Activated CD8-positive, alpha-beta T cell treated with anti-CD3 and anti-CD28 coated beads for 36 hours (primary cell): ENCODE measurements at regions not wholly inside any gene's neighbourhood (a gene's known extent, or its start where the extent isn't known, plus 50 kb on each side); places are given as distances from the start of the nearest gene placed in this dataset.

Experiments
- ATAC-seq: fragments of 200-7000 bp; cut with Tn5 transposase; one replicate; pipeline ENCODE4 v1.10.0; 2021; ENCODE audit warnings: mild to moderate bottlenecking, moderate library complexity
- CTCF ChIA-PET: fragments of 350-600 bp; sonication (Branson Sonifier 250); formaldehyde crosslinking; loops from one replicate; lab custom pipeline; 2021; ENCODE audit warnings: antibody characterized with exemption; lab: Charles Lee
- POLR2A ChIA-PET: fragments of 350-600 bp; sonication (Branson Sonifier 250); formaldehyde crosslinking; loops from one replicate; lab custom pipeline; 2021; ENCODE audit warnings: antibody characterized with exemption; lab: Charles Lee
- DNase-seq: peaks from one replicate; pipeline ENCODE4 v3.0.0-alpha.2; 2020
- H3K27ac Mint-ChIP-seq: one replicate; pipeline ENCODE4 v1.8.0; 2021; ENCODE audit warnings: mild to moderate bottlenecking, mixed read lengths
- H3K27me3 Mint-ChIP-seq: one replicate; pipeline ENCODE4 v1.8.0; 2021; ENCODE audit warnings: mixed read lengths
- H3K36me3 Mint-ChIP-seq: one replicate; pipeline ENCODE4 v1.8.0; 2021; ENCODE audit warnings: low read depth, mixed read lengths
- H3K4me1 Mint-ChIP-seq: one replicate; pipeline ENCODE4 v1.8.0; 2021; ENCODE audit warnings: low read depth, mixed read lengths
- H3K4me3 Mint-ChIP-seq: one replicate; pipeline ENCODE4 v1.8.0; 2021; ENCODE audit warnings: mild to moderate bottlenecking, moderate library complexity, mixed read lengths
- H3K9me3 Mint-ChIP-seq: one replicate; pipeline ENCODE4 v1.8.0; 2021; ENCODE audit warnings: mixed read lengths
- CTCF ChIP-seq: fragments of 200-600 bp; IDR thresholded peaks from one replicate; pipeline ENCODE4 v1.8.0; 2022; ENCODE audit warnings: antibody characterized with exemption, mild to moderate bottlenecking
- intact Hi-C: fragments of 100-400 bp; cut with micrococcal nuclease; formaldehyde crosslinking; loops from one replicate; pipeline ENCODE4 v1.10.0; 2022

- Mint-ChIP-seq H3K36me3 (peaks cover 65% of the 10 kb centered on the region), H3K4me3 (no peak overlapping the region), H3K27me3 (no peaks in the 10 kb centered on the region), H3K9me3 (peaks cover 12% of the 10 kb centered on the region), H3K27ac (no peak overlapping the region), H3K4me1 (peaks cover 4% of the 10 kb centered on the region)
- DNase-seq (no peak), ATAC-seq (no peak)
- CTCF ChIA-PET, result no interaction called here
- intact Hi-C loops, result no loop called here
- POLR2A ChIA-PET, result no interaction called here
- TF ChIP-seq CTCF, result no peak
These were observed 67.7 kb upstream of the DRGX start for GRCh38 chr10:49463605-49464004.

- H3K9me3 Mint-ChIP-seq, result peaks cover 17% of the 10 kb centered on the region
- no peak for ATAC-seq
- intact Hi-C loops, result no loop called here
- DNase-seq, result no peak
- no peak for TF ChIP-seq CTCF
- H3K27ac Mint-ChIP-seq, result no peak overlapping the region
- no peak overlapping the region for H3K4me3 Mint-ChIP-seq
- ChIA-PET POLR2A (no interaction called here), CTCF (no interaction called here)
- H3K4me1 Mint-ChIP-seq, result peaks cover 4% of the 10 kb centered on the region
- no peaks in the 10 kb centered on the region for H3K27me3 Mint-ChIP-seq
- peaks cover 70% of the 10 kb centered on the region for H3K36me3 Mint-ChIP-seq
These were observed 63.0 kb upstream of the DRGX start for GRCh38 chr10:49458869-49459268.

GRCh38 chr10:49457686-49458085, 61.8 kb upstream of the DRGX start:
- Mint-ChIP-seq H3K9me3 (peaks cover 19% of the 10 kb centered on the region), H3K36me3 (peaks cover 66% of the 10 kb centered on the region), H3K27ac (no peak overlapping the region), H3K4me1 (peaks cover 4% of the 10 kb centered on the region), H3K27me3 (no peaks in the 10 kb centered on the region), H3K4me3 (no peak overlapping the region)
- DNase-seq, result no peak
- ATAC-seq, result no peak
- ChIA-PET POLR2A (no interaction called here), CTCF (no interaction called here)
- intact Hi-C loops, result no loop called here
- TF ChIP-seq CTCF, result no peak

- ATAC-seq, result no peak
- DNase-seq, result no peak
- intact Hi-C loops, result no loop called here
- Mint-ChIP-seq H3K4me3 (no peak overlapping the region), H3K4me1 (peaks cover 9% of the 10 kb centered on the region), H3K27ac (no peak overlapping the region), H3K27me3 (peaks cover 1% of the 10 kb centered on the region), H3K36me3 (peaks cover 5% of the 10 kb centered on the region), H3K9me3 (peaks cover 28% of the 10 kb centered on the region)
- ChIA-PET POLR2A (no interaction called here), CTCF (interaction anchor here (0.7 kb wide), 1 partner anchor 13 kb away, joined by 3 read pairs; no protein-coding TSS in a partner anchor)
- no peak for TF ChIP-seq CTCF
These were observed 53.0 kb upstream of the DRGX start for GRCh38 chr10:49448924-49449323.

GRCh38 chr10:49446031-49446430, 50.1 kb upstream of the DRGX start:
- no peak overlapping the region for H3K27ac Mint-ChIP-seq
- H3K4me3 Mint-ChIP-seq, result no peak overlapping the region
- H3K4me1 Mint-ChIP-seq, result peaks cover 25% of the 10 kb centered on the region
- ATAC-seq, result no peak
- DNase-seq, result peak; percentile 18
- CTCF ChIA-PET, result interaction anchor here (0.8 to 2.3 kb wide), 2 partner anchors 38 to 147 kb away, joined by 3 to 12 read pairs; no protein-coding TSS in a partner anchor
- peaks cover 1% of the 10 kb centered on the region for H3K27me3 Mint-ChIP-seq
- peaks cover 3% of the 10 kb centered on the region for H3K36me3 Mint-ChIP-seq
- POLR2A ChIA-PET, result interaction anchor here (0.7 kb wide), 1 partner anchor 187 kb away, joined by 3 read pairs; no protein-coding TSS in a partner anchor
- no peak for TF ChIP-seq CTCF
- H3K9me3 Mint-ChIP-seq, result peaks cover 13% of the 10 kb centered on the region
- intact Hi-C loops, result no loop called here
